GM12878 (cell line): ENCODE measurements at regions not wholly inside any gene's neighbourhood (a gene's known extent, or its start where the extent isn't known, plus 50 kb on each side); places are given as distances from the start of the nearest gene placed in this dataset.

ENCODE experiments used
- ATF2 ChIP-seq: IDR thresholded peaks from 2 replicates; pipeline ENCODE4 v1.6.1; 2012; ENCODE audit warnings: low read length, inconsistent platforms
- BCLAF1 ChIP-seq: fragments of 450-650 bp; IDR thresholded peaks from 2 replicates; pipeline ENCODE4 v1.6.1; 2017; ENCODE audit warnings: antibody characterized with exemption, mild to moderate bottlenecking, moderate library complexity
- BHLHE40 ChIP-seq, 2 experiments: fragments of 450-650 bp in 1 of 2; IDR thresholded peaks; 2 replicates each; pipeline ENCODE4 v1.6.1; 2011 to 2017; ENCODE audit warnings: low read depth in 2 of 2, borderline replicate concordance in 1 of 2, improper control_type of control experiment in 1 of 2, low read length in 1 of 2, mild to moderate bottlenecking in 1 of 2
- BMI1 ChIP-seq: fragments of 450-650 bp; IDR thresholded peaks from 2 replicates; pipeline ENCODE4 v1.6.1; 2016; ENCODE audit warnings: mild to moderate bottlenecking, moderate library complexity, borderline replicate concordance
- CEBPB ChIP-seq, 2 experiments: fragments of 150-350 bp in 1 of 2; IDR thresholded peaks; 2 replicates each; pipeline ENCODE4 v1.6.1; 2012 to 2014; ENCODE audit warnings: low read depth in 2 of 2, low read length in 2 of 2, borderline replicate concordance in 1 of 2, inconsistent platforms in 1 of 2
- CHD4 ChIP-seq: fragments of 200-600 bp; sonication (generic); IDR thresholded peaks from 2 replicates; pipeline ENCODE4 v1.6.1; 2016; ENCODE audit warnings: mild to moderate bottlenecking
- E2F4 ChIP-seq: IDR thresholded peaks from 2 replicates; pipeline ENCODE4 v1.6.1; 2012; ENCODE audit warnings: low read depth, low read length, improper control_type of control experiment
- JUND ChIP-seq: IDR thresholded peaks from 2 replicates; pipeline ENCODE4 v1.6.1; 2012; ENCODE audit warnings: low read depth, mild to moderate bottlenecking, low read length, improper control_type of control experiment, moderate library complexity
- RELA ChIP-seq: fragments of 450-650 bp; IDR thresholded peaks from 2 replicates; pipeline ENCODE4 v1.8.0; 2014; ENCODE audit warnings: borderline replicate concordance; ENCODE audit not compliant: partially characterized antibody
- SMAD1 ChIP-seq: fragments of 450-650 bp; IDR thresholded peaks from 2 replicates; pipeline ENCODE4 v1.6.1; 2018; ENCODE audit warnings: mild to moderate bottlenecking, low read depth; ENCODE audit not compliant: partially characterized antibody
- SUPT20H ChIP-seq: IDR thresholded peaks from 2 replicates; pipeline ENCODE4 v1.6.1; 2011; ENCODE audit warnings: low read depth, mild to moderate bottlenecking, low read length, moderate library complexity, borderline replicate concordance; ENCODE audit not compliant: control insufficient read depth
- ZBTB11 ChIP-seq: fragments of 450-650 bp; formaldehyde crosslinking; IDR thresholded peaks from 2 replicates; pipeline ENCODE4 v1.5.0; 2022; ENCODE audit warnings: mild to moderate bottlenecking, missing genetic modification characterization
- ZNF687 ChIP-seq: fragments of 450-650 bp; IDR thresholded peaks from 2 replicates; pipeline ENCODE4 v1.6.1; 2017; ENCODE audit warnings: mild to moderate bottlenecking, moderate library complexity

- TF ChIP-seq ATF2 (no peak), E2F4 (no peak), BHLHE40 (IDR thresholded peaks at IDR 0.05; ENCODE audit: borderline replicate concordance in 1 of 2, low read depth in 2 of 2, low read length in 1 of 2) (no peak), BCLAF1 (no peak), SUPT20H (no peak), RELA (no peak), ZNF687 (no peak), BMI1 (no peak), ZBTB11 (CRISPR knock-in tag) (no peak), CEBPB (IDR thresholded peaks at IDR 0.05; ENCODE audit: borderline replicate concordance in 1 of 2, low read depth in 2 of 2, low read length in 2 of 2) (no peak), CHD4 (no peak), SMAD1 (no peak), JUND (no peak)
These were observed 108.4 kb upstream of the CLDN10 start (continued) for GRCh38 chr13:95444006-95444730.
